AG04449 (cell line): ENCODE measurements at regions not wholly inside any gene's neighbourhood (a gene's known extent, or its start where the extent isn't known, plus 50 kb on each side); places are given as distances from the start of the nearest gene placed in this dataset.

Experiments
- CTCF ChIA-PET: fragments of 350-600 bp; formaldehyde crosslinking; extraction: SDS; loops from one replicate; lab custom pipeline; 2021; ENCODE audit warnings: antibody characterized with exemption; lab: Yijun Ruan, JAX
- POLR2A ChIA-PET: fragments of 400-600, 350-600 bp; formaldehyde crosslinking; extraction: SDS; loops from one replicate; lab custom pipeline; 2020; ENCODE audit warnings: antibody characterized with exemption, inconsistent platforms; lab: Yijun Ruan, JAX
- DNase-seq: peaks from one replicate; pipeline ENCODE4 v3.0.0-alpha.2; 2010; ENCODE audit warnings: low read depth, low spot score
- H3K4me3 ChIP-seq: 2 replicates; pipeline ENCODE4 v1.5.1; 2011; ENCODE audit warnings: low read depth, mild to moderate bottlenecking, control low read depth, low read length
- TF ChIP-seq, protein P1 (sequence below): IDR thresholded peaks from one replicate; pipeline ENCODE4 v1.5.1; 2011; ENCODE audit warnings: mild to moderate bottlenecking, moderate library complexity, low read length, control low read depth, inconsistent platforms; ENCODE audit not compliant: insufficient read depth; ENCODE audit errors: missing control alignments

DNA sequence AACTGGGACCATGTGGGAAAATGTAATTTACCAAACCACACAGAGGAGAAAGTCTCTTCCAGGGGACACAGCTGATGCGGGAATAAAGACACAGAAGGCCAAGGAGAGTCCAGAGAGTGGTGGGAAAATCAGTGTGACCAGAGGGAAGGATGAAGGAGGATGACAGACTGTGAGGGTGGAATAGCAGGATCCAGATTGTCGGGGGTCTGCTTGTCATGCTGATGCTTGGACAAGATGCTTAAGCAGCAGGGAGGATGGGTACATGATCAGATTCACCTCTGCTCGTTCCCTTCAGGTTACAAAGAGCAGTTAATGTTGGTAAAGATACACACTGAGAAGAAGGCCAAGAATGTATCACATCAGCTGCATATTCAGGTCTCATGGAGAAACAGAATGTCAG lies 117.1 kb upstream of the ZNF644 start:
- ChIA-PET POLR2A (no interaction called here), CTCF (interaction anchor here (1.3 kb wide), 1 partner anchor 27 kb away, joined by 3 read pairs; no protein-coding TSS in a partner anchor)
- DNase-seq = no peak
- TF ChIP-seq, protein P1, sequence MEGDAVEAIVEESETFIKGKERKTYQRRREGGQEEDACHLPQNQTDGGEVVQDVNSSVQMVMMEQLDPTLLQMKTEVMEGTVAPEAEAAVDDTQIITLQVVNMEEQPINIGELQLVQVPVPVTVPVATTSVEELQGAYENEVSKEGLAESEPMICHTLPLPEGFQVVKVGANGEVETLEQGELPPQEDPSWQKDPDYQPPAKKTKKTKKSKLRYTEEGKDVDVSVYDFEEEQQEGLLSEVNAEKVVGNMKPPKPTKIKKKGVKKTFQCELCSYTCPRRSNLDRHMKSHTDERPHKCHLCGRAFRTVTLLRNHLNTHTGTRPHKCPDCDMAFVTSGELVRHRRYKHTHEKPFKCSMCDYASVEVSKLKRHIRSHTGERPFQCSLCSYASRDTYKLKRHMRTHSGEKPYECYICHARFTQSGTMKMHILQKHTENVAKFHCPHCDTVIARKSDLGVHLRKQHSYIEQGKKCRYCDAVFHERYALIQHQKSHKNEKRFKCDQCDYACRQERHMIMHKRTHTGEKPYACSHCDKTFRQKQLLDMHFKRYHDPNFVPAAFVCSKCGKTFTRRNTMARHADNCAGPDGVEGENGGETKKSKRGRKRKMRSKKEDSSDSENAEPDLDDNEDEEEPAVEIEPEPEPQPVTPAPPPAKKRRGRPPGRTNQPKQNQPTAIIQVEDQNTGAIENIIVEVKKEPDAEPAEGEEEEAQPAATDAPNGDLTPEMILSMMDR = no peak
- no peak overlapping the region for H3K4me3 ChIP-seq

DNA sequence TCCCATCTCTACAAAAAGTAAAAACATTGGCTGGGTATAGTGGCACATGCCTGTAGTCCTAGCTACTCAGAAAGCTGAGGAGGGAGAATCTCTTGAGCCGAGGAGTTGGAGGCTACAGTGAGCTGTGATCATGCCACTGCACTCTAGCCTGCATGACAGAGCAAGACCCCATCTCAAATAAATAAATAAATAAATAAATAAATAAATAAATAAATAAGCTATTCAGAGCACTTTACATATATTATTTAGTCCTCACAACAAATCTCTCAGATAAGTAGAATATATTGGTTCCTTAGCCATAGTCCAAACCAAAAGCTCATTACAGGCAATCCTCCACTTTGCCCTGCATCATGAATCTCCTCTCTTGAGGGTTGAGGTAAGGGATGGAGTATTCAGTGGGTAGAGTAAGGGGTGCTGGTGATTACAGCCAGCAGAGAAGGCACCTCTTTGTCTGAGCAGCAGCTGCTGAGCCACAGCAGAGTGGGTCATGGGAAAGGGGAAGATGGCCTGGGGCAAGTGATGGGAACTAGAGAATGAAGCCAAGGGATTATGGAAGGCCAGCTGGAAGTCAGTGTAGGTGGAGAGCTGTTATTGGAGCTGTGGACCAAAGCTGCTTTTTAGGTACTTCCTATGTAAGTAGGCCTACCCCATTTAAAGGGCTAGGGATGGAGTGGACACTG lies 115.5 kb upstream of the ZNF644 start:
- CTCF ChIA-PET = no interaction called here
- POLR2A ChIA-PET = no interaction called here
- DNase-seq = no peak
- TF ChIP-seq, protein P1 = no peak
- no peak overlapping the region for H3K4me3 ChIP-seq

DNA sequence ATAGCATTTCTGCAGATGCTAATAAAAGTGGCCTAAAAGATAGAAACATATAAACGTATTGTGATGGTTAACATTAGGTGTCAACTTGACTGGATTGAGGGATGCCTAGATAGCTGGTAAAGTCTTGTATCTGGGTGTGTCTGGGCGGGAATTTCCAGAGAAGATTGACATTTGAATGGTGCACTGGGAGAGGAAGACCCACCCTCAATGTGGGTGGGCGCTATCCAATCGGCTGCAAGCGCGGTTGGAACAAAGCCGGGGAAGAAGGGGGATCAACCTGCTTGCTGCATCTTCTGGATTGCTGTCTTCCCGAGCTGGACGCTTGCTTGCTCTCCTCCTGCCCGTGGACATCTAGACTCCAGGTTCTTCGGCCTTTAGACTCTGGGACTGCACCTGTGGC lies 114.0 kb upstream of the ZNF644 start:
- CTCF ChIA-PET = no interaction called here
- TF ChIP-seq, protein P1 = no peak
- no peak overlapping the region for H3K4me3 ChIP-seq
- no peak for DNase-seq
- POLR2A ChIA-PET = no interaction called here

DNA sequence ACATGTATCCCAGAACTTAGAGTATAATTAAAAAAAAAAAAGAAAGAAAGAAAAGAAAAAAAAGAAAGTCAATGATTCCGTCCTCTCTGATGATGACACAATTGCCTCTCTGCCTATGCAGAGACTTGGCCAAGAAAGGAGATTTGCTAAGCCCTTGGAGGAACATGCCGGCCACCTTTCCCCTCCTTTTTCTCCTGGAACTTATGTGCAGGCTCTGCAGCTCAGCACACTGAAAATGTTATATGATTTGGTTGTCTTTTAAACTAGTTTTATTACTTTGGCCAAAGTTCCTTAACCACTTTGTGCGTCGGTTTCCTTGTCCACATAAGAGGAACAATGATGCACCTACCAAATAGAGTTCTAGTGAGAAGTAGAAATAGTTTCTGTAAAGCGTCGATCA lies 111.4 kb upstream of the ZNF644 start:
- no peak overlapping the region for H3K4me3 ChIP-seq
- CTCF ChIA-PET = no interaction called here
- POLR2A ChIA-PET = no interaction called here
- no peak for DNase-seq
- TF ChIP-seq, protein P1 = no peak

DNA sequence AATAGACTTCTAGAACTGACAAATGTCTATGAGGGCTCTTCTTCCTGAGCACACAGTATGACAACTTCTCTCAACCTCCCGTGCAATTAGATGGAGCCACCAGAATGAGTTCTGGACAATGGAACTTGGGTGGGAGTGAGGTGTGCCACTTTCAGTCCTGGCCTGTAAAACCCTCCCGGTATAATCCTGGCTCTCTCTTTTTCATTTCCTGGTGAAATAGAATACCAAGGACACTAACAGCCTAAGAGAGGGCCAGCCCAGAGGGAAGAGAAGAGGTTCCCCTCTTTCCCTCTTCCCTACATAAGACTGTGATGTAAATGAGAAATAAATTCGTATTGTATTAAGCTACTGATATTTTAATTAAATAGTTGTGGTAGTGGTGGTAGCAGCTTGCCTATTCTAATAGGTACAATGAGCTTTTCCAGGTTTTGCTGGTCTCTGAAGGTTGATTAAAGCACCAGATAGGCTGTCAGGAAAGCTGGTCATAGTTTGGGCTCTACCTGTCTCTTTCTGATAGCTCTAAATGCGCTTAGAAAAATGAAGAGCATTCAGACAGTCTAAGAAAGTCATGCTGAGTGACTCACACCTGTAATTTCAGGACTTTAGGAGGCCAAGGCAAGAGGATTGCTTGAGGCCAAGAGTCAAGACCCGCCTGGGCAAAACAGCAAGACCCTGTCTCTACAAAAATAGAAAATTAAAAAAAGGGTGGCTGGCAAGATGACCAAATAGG lies 108.6 kb upstream of the ZNF644 start:
- H3K4me3 ChIP-seq = no peak overlapping the region
- no peak for DNase-seq
- ChIA-PET POLR2A (no interaction called here), CTCF (no interaction called here)
- TF ChIP-seq, protein P1 = no peak

DNA sequence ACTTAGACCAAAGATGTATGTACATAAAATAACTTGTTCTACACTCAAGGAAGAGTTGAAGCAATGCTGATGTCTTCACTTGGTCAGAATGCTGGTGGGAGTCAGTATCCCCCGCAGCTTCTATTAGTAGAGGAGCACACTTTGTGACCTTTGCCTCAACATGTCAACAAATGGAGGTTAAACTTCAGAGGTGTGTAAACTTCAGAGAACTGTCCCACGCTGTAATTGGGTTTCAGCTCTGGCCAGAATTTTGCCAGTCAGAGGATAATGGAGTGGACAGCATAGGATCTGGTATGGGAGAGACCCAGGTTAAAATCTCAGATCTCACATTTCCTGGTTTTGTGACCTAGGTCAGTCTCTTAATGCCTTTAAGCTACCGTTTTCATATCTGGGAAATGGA lies 107.6 kb upstream of the ZNF644 start:
- TF ChIP-seq, protein P1 = no peak

More for the DNA sequence above, 107.6 kb upstream of the ZNF644 start:
- no peak overlapping the region for H3K4me3 ChIP-seq
- ChIA-PET POLR2A (no interaction called here), CTCF (no interaction called here)
- DNase-seq = no peak
